HG03196 (cell line): ENCODE measurements at regions not wholly inside any gene's neighbourhood (a gene's known extent, or its start where the extent isn't known, plus 50 kb on each side); places are given as distances from the start of the nearest gene placed in this dataset.
"Not testable (repeated sequence)": the region's sequence is repeated elsewhere in the genome, so short reads cannot be mapped to it uniquely, and the experiment has no call there.

Source experiments
- ATAC-seq: cut with Tn5 transposase; IDR thresholded peaks from one replicate; pipeline ENCODE4 v1.9.1; 2021; ENCODE audit not compliant: unreplicated experiment

DNA sequence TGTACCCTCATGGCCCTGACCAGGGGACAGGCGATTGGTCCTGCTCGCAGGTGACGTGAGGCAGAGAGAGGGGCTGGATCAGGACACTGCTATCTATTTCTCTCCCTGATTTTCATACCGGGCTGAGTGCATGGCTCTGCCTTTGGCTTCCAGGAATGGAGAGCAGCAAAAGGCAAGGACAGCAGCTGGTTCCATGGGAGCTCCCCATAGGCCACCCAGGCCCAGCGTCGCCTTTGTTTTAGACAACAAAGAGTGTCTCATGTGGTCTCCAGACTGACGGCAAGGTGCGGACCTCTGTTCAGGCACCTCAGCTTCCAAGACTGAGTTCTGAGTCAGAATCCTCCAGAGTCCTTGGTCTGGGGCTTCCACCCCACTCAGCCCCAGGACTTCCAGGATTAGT lies 123.1 kb downstream of the VEGFA start:
- ATAC-seq, result no peak

DNA sequence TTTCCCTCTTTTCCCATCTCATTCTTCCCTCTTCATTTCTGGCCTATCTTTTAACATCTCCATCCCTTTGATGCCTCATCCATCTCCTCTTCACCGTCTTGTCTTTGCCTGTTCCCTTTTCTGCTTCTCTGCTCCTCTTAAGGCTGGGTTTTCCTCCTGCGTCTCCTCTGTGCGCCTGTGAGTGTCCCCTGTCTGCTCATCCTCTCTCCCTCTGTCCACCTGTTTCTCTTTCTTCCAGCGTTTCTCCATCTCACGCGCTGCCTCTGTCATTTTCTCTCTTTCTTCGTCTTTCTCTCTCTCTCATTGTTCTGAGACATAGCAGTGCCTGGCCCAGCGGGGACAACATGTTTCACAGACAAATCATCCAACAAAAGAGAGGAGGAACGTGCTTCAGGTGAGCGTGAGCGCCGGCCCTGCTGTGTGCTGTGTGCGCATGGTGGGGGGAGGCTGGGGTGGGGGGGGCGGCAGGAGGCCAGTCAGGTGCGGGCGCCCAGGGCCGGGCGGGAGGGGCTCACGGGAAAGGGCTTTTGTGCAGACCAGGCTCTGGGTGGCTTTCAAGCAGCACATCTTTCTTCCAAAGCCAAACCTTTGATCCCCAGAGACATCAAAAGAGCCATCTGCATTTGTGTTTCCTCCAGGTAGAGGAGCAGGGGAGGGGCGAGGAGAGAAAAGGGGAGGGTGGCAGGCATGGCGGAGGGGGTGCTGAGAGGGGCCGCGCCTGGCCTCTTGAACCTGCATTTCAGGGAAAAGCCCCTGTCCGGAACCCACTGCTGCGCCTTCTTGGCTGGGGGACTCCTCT lies 121.3 kb downstream of the VEGFA start:
- no peak for ATAC-seq

DNA sequence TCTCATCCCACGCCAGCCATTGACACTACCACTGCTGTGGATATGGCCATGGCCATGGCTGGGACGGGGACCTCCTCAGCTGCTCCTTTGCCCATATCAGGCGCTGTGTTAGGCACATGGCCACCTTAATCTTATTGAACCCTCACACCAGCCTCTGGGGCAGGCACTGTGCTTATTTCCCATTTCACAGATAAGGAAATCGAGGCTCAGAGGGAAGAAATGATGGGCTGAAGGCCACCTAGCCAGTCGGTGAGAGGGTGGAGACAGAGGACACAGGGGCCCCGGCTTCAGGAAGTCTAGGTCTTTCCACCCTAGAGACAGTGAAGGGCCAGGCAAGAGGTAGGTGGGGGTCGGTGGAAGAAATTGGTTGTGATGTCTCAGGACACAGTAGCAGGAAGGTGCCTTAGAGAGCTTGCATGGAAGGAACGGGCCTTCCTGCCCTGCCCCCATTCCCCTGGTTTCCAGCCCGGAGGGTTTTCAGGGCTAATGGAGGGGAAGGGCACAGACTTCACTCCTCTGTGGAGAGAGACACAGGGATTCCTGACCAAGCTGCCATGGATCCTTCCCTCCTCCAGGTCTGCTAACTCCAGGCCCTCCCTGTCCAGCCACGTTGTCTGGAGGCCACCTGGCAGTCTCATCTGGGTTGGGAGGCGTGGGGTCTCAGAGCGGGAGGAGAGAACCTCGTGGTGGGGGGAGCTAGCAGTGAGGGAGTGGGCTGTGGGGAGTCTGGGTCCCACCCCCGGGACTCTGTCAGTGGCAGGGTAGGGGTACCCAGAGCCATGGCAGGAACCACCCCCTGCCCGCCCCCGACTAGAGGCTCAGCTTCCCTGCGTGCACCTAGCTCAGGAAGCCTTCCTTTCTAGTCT lies 120.4 kb downstream of the VEGFA start:
- ATAC-seq, result no peak

DNA sequence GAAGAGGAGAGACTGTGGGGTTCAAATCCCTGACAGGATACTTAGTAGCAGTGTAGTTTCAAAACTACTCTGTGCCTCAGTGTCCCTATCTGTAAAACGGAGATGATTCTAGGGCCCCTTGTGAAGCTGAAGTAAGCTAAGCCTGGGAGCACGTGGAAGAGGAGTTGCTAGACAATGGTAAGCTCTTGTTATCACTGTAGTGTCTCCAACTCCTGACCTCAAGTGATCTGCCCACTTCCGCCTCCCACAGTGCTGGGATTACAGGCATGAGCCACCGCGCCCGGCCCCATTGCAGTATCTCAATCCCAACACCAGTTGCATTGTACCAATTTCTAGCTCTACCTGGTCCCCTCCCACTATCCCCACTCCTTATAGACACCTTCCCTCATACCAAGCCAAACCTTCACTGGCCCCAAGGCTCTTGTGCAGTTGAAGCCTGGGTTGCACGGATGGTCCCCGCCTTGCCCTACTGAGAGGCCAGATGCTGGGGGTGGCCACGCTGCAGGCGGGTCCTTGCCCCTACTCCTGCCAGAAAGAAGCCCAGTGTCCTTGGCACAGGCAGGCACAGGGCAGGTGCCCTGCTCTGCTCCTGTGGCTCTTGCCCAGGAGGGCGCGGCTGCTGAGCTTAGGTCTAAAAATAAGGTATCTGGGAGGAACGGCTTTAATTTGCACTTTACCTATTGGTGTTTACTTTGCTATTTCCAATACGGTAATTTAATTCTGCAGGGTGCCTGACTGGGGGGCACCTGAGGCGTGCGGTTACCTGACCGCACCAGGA lies 118.1 kb downstream of the VEGFA start:
- no peak for ATAC-seq

DNA sequence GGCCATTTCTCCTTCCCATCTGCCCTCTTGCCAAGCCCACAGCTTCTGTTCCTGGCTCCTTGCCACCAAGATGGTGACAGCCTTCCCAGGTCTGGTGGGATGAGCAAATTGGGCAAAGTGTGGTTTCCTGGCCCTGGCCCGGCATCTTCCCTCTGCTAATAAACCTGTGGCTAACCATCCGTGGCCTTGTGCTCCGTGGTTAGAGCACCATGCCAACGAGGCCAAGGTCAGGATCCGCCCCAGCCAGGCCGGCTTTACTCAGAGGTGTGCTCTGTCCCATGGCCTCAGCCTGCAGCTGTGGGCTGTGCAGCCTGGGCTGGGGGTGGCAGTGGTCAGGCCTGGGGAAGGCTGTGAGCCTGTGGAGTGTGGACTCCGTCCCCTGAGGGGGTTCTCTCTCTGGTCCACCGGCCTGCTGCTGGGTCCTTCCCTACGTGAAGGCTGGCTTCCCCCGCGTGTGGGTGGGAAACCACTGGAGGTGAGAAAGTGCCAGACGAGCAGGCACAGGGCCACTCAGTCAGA lies 117.4 kb downstream of the VEGFA start:
- ATAC-seq, result no peak

DNA sequence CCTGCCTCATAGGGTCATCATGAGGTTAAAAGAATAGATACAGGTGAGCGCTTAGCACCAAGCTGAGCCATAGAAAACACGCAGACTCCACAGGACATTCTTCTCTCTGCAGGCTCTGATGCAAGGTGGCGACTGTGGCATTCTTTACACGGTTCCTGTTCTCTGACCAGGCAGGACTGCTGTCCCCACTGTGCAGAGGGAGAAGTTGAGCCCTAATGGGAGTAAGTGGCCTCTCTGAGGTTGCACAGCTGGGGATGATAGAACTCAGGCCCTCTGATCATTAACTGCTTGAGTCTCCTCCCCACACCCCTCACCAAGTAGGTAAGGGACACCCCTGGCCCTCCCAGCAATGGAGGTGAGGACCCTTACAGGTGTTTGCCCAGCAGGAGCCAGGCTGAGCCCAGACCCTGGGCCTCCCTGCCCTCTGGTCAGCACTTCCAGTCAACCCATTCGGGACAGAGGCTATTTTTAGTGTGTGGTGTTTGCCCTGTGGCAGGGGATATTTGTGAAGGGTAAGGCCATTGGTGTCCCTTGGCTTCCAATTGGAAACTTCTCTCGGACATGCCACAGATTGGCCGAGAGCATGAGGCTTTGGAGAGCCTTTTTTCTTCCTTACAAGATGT lies 116.8 kb downstream of the VEGFA start:
- no peak for ATAC-seq

DNA sequence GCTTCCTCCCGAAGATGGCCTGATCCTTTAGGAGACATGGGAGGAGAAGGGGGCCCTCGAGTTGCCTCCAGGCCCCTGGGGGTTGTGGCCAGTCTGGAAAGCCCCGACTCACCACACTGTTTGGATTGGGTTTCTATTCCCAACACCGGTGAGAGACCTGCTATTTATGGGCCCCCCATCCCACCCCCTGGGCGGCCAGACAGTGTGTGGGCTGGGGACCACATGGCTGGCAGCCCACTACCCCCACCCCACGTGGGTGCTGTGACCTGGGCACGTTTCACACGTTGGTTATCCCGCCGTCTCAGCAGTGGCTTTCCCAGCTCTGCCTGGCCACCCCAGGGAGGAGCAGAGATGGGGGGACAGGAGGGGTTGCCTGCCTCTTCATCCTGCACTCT lies 116.1 kb downstream of the VEGFA start:
- no peak for ATAC-seq

DNA sequence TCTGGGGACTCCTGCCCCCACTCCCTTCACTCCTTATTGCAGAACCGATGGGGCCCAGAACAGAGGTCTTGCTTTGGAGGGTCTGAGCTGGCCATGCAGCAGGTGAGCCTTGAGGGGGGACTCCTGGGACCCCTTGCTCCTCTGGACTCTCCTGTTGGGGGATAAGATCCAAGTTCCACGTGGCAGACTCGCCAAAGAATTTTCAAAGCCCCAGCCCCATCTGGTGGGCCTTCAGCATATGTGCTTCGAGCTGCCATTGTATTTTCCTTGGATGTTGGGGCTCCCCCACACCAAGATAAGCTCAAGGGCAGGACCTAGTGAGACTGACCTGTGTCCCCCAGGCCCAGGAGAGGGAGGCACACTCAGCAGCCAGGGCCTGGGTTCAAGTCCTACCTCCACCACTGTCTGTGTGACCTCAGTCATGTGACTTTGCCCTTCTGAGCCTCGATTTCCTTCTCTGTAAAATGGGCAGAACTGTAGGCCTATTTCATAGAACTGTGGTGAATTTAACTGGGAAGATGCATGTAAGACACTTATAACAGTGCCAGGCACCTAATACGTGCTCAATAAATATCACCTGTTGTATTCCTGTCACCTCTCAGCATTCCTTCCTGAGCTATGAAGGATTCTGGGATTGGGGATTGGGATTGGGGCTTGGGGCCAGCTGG lies 115.5 kb downstream of the VEGFA start:
- no peak for ATAC-seq

DNA sequence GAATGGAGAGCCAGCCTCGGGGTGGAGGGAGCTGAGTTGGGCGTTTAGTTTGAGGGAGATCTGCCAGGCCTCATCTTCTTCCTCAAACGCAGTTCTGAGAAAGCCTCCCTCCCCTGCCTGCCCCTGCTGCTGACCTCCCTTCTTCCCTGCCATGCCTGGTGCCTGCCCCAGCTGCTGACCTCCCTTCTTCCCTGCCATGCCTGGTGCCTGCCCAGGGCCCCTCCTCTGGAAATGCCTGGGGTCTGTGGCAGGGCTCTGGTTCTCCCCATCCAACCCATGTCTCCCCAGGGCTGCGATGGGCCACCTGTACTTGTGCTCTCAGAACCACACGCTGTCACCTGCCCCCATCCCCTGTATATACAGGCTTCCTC lies 114.6 kb downstream of the VEGFA start:
- ATAC-seq, result no peak

DNA sequence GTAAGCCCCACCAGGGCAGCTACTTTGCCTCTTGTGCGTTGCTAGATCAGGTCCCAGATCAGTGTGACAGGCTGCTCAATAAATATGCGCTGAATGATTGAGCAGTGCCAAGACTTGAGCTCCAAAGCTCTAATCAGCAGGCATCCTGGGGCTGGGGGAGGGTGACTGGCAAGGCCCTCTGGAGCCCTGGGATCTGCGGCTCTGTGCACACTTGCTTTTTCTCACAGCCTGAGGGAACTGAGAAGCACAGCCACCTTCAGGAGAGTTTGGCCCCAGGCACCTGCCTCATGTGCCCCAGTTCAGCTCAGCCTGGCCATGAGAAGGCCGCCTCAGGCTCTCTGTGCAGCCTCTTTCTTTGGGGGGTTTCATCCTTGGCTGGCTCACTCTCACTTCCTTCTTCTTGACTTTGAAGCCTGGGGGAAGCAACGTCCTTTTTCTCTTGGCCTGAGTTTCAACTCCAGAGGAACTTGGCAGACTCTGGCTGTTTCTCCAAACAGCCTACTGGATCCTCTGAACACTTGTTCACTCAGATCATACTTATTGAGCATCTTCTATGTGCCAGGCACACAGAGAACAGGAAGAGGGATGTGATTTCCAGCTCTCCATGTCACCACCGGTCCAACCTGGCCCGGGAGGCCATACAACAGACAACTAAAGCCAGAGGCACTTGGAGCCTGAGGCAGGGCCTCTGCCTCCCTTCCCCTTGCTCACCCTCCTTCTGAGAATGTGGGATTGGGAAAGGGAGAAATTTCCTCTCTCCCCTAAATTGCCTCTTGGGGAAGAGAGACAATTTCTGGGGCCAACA lies 114.0 kb downstream of the VEGFA start:
- no peak for ATAC-seq

DNA sequence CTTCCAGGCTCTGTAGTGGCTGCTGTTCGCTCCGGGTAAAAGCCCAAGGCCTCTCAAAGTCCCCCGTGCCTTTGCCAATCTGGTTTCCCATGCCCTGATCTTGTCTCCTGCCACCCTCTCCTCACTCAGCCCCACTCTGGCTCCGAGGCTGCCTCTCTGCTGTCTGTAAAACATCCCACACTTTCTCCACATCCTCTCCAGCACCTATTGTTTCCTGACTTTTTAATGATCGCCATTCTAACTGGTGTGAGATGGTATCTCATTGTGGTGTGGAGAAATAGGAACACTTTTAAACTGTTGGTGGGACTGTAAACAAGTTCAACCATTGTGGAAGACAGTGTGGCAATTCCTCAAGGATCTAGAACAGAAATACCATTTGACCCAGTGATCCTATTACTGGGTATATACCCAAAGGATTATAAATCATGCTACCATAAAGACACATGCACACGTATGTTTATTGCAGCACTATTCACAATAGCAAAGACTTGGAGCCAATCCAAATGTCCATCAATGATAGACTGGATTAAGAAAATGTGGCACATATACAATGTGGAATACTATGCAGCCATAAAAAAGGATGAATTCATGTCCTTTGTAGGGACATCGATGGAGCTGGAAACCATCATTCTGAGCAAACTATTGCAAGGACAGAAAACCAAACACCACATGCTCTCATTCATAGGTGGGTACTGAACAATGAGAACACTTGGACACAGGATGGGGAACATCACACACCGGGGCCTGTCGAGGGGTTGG lies 112.9 kb downstream of the VEGFA start:
- ATAC-seq, result not testable (repeated sequence)

DNA sequence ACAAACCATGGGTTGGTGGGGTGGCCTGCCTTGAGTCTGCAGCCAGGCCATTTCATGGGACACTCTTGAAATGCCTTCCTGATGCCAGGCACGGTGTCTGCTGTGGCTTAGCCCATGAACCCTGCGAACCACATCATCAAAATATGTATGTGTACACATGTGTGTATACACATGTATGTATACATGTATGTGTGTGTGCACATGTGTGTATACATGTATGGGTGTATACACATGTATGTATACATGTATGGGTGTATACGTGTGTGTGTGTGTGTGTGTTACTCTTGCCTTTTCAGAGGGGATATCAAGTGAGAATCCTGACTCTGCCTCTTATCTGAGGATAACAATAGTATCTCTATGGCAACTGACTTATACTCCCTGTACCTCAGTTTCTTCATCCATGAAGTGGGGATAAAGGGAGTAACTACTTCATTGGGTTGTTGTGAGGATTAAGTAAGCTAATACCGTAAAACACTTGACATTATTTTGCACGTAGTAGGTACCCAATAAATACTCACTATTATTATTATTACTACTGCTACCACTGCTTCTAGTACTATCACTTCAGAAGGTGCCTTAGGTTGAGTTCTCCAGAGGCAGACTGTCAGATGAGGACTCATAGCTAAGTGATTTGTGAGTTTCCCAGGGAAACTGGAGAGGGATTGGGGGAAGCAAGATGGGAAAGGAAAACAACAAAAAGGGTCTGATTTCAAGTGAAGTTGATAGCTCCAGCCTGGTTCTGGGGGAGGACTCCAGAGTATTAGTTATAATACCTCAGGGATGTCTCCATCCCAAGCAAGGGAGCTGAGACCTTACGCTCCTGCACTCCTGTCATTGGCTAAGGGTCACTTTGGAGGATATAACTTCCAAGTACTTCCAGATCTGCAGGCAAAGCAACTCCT lies 110.5 kb downstream of the VEGFA start:
- ATAC-seq, result no peak

DNA sequence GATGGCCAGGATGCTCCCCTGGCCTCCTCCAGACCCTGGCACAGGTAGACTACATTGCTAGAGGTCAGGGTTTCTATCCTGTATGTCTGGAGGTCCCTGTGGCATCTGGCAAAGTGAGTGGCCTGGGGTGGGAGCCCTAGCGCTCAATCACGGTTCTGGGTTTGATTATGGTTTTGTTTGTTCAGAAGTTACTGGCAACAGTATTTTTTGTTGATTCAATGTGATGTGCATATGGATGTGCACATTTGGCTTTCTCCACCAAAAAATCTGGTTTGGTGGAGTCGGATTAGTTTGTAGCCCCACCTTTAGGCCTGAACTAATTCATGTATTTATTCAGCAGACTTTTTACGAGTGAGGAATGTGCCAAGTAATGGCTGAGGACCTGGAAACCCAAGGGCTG lies 109.7 kb downstream of the VEGFA start:
- no peak for ATAC-seq

DNA sequence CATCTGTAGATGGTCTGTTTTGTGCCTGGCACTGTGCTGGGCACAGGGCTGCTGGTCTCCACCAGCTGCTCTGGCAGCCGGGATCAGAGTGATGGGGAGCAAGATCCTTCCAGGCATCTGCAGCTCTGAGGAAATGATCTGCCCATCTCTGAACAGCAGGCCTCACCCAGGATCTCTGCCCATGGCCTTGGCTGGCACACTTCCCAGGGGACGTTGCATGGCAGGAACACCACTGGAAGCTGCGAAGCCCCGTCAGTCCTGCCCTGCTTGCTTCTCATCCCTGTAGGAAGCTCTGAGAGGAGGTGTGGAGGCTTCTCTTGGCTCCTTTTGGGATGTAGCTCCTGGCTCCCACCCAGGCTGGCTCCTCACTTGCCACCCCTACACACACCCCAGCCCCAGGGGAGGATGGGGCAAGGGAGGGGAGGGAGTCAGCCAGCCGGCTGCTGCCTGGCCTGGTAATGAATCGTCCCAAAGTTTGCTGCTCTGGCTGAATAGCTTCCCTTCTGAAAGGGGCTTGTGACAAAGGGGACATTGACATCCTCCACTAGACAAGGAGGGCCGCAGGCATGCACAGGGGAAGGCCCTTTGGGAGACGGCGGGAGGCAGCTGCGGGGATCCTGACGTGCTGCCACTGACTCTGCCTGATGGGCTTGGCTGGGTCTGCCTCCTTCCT lies 108.9 kb downstream of the VEGFA start:
- no peak for ATAC-seq

DNA sequence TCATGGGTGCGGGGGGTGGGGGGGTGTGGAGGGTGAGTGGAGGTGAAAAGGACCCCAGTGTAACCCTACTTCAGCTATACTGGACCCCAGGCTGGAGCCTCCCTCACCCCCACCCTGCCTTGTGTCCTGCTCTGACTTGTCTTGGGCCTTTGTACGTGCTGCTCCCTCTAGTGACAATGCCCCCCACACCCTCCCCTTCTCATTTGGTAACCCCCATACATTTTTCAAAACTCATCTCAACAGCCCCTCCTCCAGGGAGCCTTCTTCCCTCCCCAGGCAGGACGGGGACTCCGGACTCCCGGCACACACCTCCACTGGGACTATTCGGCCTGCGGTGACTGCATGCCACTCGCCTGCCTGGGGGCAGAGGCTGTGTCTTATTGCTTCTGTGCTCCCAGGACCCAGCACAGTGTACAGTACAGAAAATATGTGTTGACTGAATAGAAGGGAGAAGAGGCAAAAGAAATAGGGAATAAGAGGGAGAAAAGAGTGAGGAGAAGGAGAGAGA lies 108.2 kb downstream of the VEGFA start:
- no peak for ATAC-seq

DNA sequence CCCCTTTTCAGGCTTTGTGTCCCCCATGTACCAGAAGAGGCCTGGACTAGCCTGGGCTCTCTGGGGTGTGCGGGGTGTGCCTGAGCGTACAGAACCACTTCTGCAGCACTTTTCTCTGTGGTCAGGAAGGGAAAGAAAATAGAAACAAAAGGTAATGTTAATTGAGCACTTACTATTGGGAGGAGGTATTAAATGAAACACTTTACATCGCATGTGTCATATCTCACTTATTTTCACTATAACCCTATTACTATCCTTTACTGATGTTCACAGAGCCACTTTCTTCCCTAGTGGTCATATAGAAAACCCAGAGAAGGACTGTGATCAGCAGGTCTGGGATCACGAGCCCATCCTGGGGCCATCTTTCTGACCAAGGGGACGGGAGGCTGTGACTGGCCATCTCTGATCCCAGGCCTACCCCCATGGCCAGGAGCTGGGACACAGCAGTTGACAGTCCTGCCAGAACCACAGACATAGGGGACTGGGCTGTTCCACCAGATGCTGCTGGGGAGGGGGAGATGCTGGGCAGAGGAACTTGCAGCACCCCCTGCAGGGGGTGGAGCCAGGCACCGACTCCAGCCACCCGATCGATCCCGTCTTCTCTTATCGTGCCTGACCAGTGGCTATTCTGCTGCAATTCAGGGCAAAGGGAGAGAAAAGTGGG lies 107.6 kb downstream of the VEGFA start:
- no peak for ATAC-seq

DNA sequence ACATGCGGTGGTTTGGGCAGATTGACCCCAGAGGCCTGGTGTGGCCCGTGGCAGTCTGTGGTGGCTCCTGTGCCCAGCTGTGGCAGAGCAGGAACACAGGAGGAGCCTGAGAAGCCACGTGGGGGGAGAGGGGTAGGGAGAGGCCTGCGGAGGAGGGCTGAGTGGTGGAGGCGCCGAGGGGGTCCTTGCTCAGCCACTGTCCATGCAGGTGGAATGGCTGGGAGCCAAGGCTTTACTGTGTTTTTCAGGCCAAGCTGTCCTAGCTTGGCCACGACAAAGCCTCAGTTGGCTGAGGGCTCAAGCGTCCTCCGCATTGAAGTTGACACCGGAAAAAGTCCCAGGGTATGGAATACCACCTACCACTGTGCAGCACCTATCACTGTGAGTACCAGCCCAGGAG lies 107.0 kb downstream of the VEGFA start:
- no peak for ATAC-seq
